ENCODE measurements at regions not wholly inside any gene's neighbourhood (a gene's known extent, or its start where the extent isn't known, plus 50 kb on each side); places are given as distances from the start of the nearest gene placed in this dataset.

GRCh38 chr9:30301271-30301963, 2083.0 kb upstream of the ACO1 start:
- DNase-seq = no peak
- no peak overlapping the region for H3K18ac ChIP-seq (ENCODE audit: low read depth, low read length)
- H3K23ac ChIP-seq (ENCODE audit: low read depth, low read length) = no peak overlapping the region
- no peak overlapping the region for H3K4me3 ChIP-seq (ENCODE audit: insufficient read depth, low read depth, low read length)
- ChIA-PET POLR2A (ENCODE audit: unreplicated experiment) (no interaction called here), CTCF (no interaction called here)
- WGBS, 2 experiments (ENCODE audit: extremely low coverage in 2 of 2, insufficient read length in 1 of 2) = no CpG with 5 or more reads among the region's 5 CpGs
- no peak overlapping the region for H2AFZ ChIP-seq (replicated peaks; ENCODE audit: low read length, poor library complexity)
- no peaks in the 10 kb centered on the region for H3K27me3 ChIP-seq (ENCODE audit: control insufficient read depth, insufficient read depth, low read length)
- BruUV-seq (replicated peaks) = no TSS peak
- in situ Hi-C loops (cut with MboI; ENCODE audit: low sequenced_read_pairs) = no loop called here
- no peak overlapping the region for H3K9ac ChIP-seq (ENCODE audit: low read depth, low read length)
- intact Hi-C loops (cut with micrococcal nuclease) = loop anchor here (10.0 kb wide), 1 partner anchor 1547 kb away; no protein-coding TSS in a partner anchor
- H3K4me2 ChIP-seq (ENCODE audit: low read depth, low read length) = no peak overlapping the region
- H4K5ac ChIP-seq (ENCODE audit: low read depth, low read length) = no peak overlapping the region
- no peaks in the 10 kb centered on the region; the same call in 1 of the 2 replicates for H3K9me3 ChIP-seq (ENCODE audit: control insufficient read depth, insufficient read depth, low read length)
- no peak for ATAC-seq (ENCODE audit: low read depth)
- no peak overlapping the region for H2BK120ac ChIP-seq (ENCODE audit: low read depth, low read length)
- H3K36me3 ChIP-seq (ENCODE audit: control insufficient read depth, insufficient read depth, low read length) = no peaks in the 10 kb centered on the region
- no peaks in the 10 kb centered on the region for H3K79me1 ChIP-seq (ENCODE audit: low read depth in 1 of 2, low read length in 2 of 2)
- H3K27ac ChIP-seq (ENCODE audit: insufficient read depth, low read length) = no peak overlapping the region
- dilution Hi-C loops (cut with HindIII; ENCODE audit: low sequenced_read_pairs, unreplicated experiment) = no loop called here
- no peak overlapping the region for H3K4ac ChIP-seq (ENCODE audit: low read depth, low read length)
- H3K9me1 ChIP-seq (ENCODE audit: insufficient read depth, low read length) = no peaks in the 10 kb centered on the region
- H2AK9ac ChIP-seq (replicated peaks; ENCODE audit: low read depth, low read length, poor library complexity) = no peak overlapping the region
- no peak overlapping the region for H2BK20ac ChIP-seq (ENCODE audit: low read depth, low read length)
- H2AK5ac ChIP-seq (ENCODE audit: low read depth, low read length) = no peak overlapping the region
- H4K91ac ChIP-seq (ENCODE audit: insufficient read depth, low read depth, low read length) = no peak overlapping the region
- no peaks in the 10 kb centered on the region for H3K4me1 ChIP-seq (ENCODE audit: control insufficient read depth, insufficient read depth, low read length)
- H4K8ac ChIP-seq (ENCODE audit: low read depth in 2 of 2, low read length in 2 of 2) = no peak overlapping the region
- no peak overlapping the region for H2BK5ac ChIP-seq (ENCODE audit: low read depth, low read length, poor library complexity, severe bottlenecking)
- no peaks in the 10 kb centered on the region for H4K20me1 ChIP-seq (ENCODE audit: insufficient read depth, low read length)
- H3K56ac ChIP-seq (ENCODE audit: extremely low read depth, insufficient read depth, low read length) = no peak overlapping the region
- TF ChIP-seq RCOR1 (IDR thresholded peaks at IDR 0.05; ENCODE audit: insufficient replicate concordance, low read length) (no peak), MAZ (IDR thresholded peaks at IDR 0.05; ENCODE audit: borderline replicate concordance, low read depth, low read length) (no peak), CHD1 (IDR thresholded peaks at IDR 0.05; ENCODE audit: low read depth, low read length) (no peak), ELK1 (IDR thresholded peaks at IDR 0.05; ENCODE audit: borderline replicate concordance, low read depth, low read length) (no peak), POLR2A (IDR thresholded peaks at IDR 0.05; ENCODE audit: low read depth, low read length) (no peak)
- no peak overlapping the region for H2BK15ac ChIP-seq (ENCODE audit: low read depth, low read length)
- H3K14ac ChIP-seq (replicated peaks; ENCODE audit: low read depth, low read length) = no peak overlapping the region
